ENCODE measurements at regions not wholly inside any gene's neighbourhood (a gene's known extent, or its start where the extent isn't known, plus 50 kb on each side); places are given as distances from the start of the nearest gene placed in this dataset.

DNA sequence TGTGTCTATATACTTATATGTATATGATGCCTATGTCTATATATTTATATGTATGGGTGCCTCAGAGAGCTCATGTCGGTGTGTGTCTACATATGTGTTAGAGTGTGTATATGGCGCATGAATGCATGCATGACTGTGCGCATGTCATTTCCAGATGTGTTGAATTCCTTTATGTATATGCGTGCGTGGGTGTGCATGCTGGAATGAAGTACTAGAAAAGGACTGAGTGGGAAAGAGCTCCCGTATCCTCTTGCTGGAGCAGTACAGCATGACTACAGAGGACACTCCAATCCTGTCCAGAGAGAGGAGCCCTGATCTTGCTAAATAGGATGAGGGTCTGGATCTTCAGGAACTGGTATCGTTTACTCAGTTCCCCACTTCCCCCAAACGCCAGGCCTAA is 56.8 kb upstream of the LRPPRC start:
- H3K9ac ChIP-seq (ENCODE audit: control insufficient read depth, insufficient read depth, low read length) = no peak overlapping the region
- H3K27me3 ChIP-seq (replicated peaks in 1 of 2; ENCODE audit: control insufficient read depth in 2 of 2, insufficient read depth in 2 of 2, low read length in 1 of 2) = no peaks in the 10 kb centered on the region; a peak in 1 of 4 replicates
- WGBS (ENCODE audit: insufficient coverage, insufficient replicate concordance, low lambda C conversion rate, missing lambda C conversion rate) = 53% methylated on average over 8 of the region's 8 CpGs
- H3K9me3 ChIP-seq (replicated peaks; ENCODE audit: control insufficient read depth, insufficient read depth, low read length) = no peaks in the 10 kb centered on the region
- H3K27ac ChIP-seq (ENCODE audit: control insufficient read depth, insufficient read depth) = no peak overlapping the region
- intact Hi-C loops (cut with micrococcal nuclease; ENCODE audit: unreplicated experiment) (no loop called here), in situ Hi-C loops (cut with MboI) (no loop called here)
- no peaks in the 10 kb centered on the region for H3K4me1 ChIP-seq (ENCODE audit: control insufficient read depth, insufficient read depth, low read length)
- ChIA-PET RAD21 (ENCODE audit: unreplicated experiment) (interaction anchor here (1.0 kb wide), 1 partner anchor 8 kb away, joined by 4 read pairs; no protein-coding TSS in a partner anchor), SMC1A (ENCODE audit: uncharacterized antibody, unreplicated experiment) (interaction anchor here (0.5 to 1.2 kb wide), 4 partner anchors 9 to 190 kb away, joined by 3 to 5 read pairs (median 4); no protein-coding TSS in a partner anchor), POLR2A (no interaction called here), CTCF (interaction anchor here (1.3 to 1.4 kb wide), 2 partner anchors 8 to 34 kb away, joined by 3 to 4 read pairs; no protein-coding TSS in a partner anchor)
- no peaks in the 10 kb centered on the region for H3K79me2 ChIP-seq (ENCODE audit: control insufficient read depth, insufficient read depth, low read length)
- no peak for TF ChIP-seq RAD21 (IDR thresholded peaks at IDR 0.05; ENCODE audit: insufficient read depth, low read depth, low read length)
- TF ChIP-seq RBBP5 (conservative IDR thresholded peaks at IDR 0.05) = no peak
- H2AFZ ChIP-seq (ENCODE audit: control insufficient read depth, low read depth, low read length) = no peak overlapping the region
- DNase-seq (ENCODE audit: low read depth, low spot score) = no peak
- FAIRE-seq = no peak
- no TSS peak for BruUV-seq (replicated peaks)
- no peaks in the 10 kb centered on the region for H4K20me1 ChIP-seq (ENCODE audit: control insufficient read depth, insufficient read depth)
- H3K36me3 ChIP-seq (ENCODE audit: control insufficient read depth in 2 of 2, insufficient read depth in 2 of 2, low read length in 1 of 2) = no peaks in the 10 kb centered on the region
- H3K4me2 ChIP-seq (ENCODE audit: control insufficient read depth, insufficient read depth) = no peak overlapping the region
- H3K4me3 ChIP-seq = no peak overlapping the region
- no peak for ATAC-seq

DNA sequence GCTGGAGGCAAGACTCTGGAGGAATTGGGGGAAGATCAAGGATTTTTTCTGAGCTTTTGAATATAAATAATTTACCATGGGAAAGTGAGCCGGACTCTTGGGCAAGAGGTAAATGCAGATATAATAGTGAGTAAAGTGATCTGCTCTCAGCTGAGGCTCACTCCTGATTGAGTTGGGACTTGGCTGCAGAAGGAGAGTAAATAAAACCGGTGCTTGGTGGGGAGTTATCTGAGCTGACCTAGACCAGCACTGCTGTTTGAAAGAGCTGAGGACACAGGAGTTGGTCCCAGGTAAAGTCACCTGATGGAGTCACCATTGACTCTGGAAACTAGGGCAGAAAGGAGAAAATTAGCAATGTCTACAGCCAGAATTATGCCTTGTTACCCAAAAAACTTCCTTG is 57.3 kb upstream of the LRPPRC start:
- ChIA-PET RAD21 (ENCODE audit: unreplicated experiment) (no interaction called here), SMC1A (ENCODE audit: uncharacterized antibody, unreplicated experiment) (interaction anchor here (0.8 to 1.2 kb wide), 4 partner anchors 9 to 425 kb away, joined by 3 to 5 read pairs (median 4); no protein-coding TSS in a partner anchor), POLR2A (no interaction called here), CTCF (interaction anchor here (1.3 to 1.4 kb wide), 2 partner anchors 9 to 34 kb away, joined by 3 to 4 read pairs; no protein-coding TSS in a partner anchor)
- Histone ChIP-seq H4K20me1 (ENCODE audit: control insufficient read depth, insufficient read depth) (no peaks in the 10 kb centered on the region), H3K4me1 (ENCODE audit: control insufficient read depth, insufficient read depth, low read length) (no peaks in the 10 kb centered on the region), H3K4me3 (no peak overlapping the region), H3K9me3 (replicated peaks; ENCODE audit: control insufficient read depth, insufficient read depth, low read length) (no peaks in the 10 kb centered on the region), H2AFZ (ENCODE audit: control insufficient read depth, low read depth, low read length) (no peak overlapping the region), H3K4me2 (ENCODE audit: control insufficient read depth, insufficient read depth) (no peak overlapping the region), H3K9ac (ENCODE audit: control insufficient read depth, insufficient read depth, low read length) (no peak overlapping the region), H3K79me2 (ENCODE audit: control insufficient read depth, insufficient read depth, low read length) (no peaks in the 10 kb centered on the region), H3K27me3 (replicated peaks in 1 of 2; ENCODE audit: control insufficient read depth in 2 of 2, insufficient read depth in 2 of 2, low read length in 1 of 2) (no peaks in the 10 kb centered on the region; a peak in 1 of 4 replicates), H3K36me3 (ENCODE audit: control insufficient read depth in 2 of 2, insufficient read depth in 2 of 2, low read length in 1 of 2) (no peaks in the 10 kb centered on the region), H3K27ac (ENCODE audit: control insufficient read depth, insufficient read depth) (no peak overlapping the region)
- intact Hi-C loops (cut with micrococcal nuclease; ENCODE audit: unreplicated experiment) = no loop called here
- ATAC-seq (no peak), FAIRE-seq (no peak), DNase-seq (ENCODE audit: low read depth, low spot score) (no peak)
- in situ Hi-C loops (cut with MboI) = no loop called here
- no TSS peak for BruUV-seq (replicated peaks)
- WGBS (ENCODE audit: insufficient coverage, insufficient replicate concordance, low lambda C conversion rate, missing lambda C conversion rate) = 44% methylated on average over 2 of the region's 2 CpGs
- TF ChIP-seq, protein P1, sequence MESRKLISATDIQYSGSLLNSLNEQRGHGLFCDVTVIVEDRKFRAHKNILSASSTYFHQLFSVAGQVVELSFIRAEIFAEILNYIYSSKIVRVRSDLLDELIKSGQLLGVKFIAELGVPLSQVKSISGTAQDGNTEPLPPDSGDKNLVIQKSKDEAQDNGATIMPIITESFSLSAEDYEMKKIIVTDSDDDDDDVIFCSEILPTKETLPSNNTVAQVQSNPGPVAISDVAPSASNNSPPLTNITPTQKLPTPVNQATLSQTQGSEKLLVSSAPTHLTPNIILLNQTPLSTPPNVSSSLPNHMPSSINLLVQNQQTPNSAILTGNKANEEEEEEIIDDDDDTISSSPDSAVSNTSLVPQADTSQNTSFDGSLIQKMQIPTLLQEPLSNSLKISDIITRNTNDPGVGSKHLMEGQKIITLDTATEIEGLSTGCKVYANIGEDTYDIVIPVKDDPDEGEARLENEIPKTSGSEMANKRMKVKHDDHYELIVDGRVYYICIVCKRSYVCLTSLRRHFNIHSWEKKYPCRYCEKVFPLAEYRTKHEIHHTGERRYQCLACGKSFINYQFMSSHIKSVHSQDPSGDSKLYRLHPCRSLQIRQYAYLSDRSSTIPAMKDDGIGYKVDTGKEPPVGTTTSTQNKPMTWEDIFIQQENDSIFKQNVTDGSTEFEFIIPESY (IDR thresholded peaks at IDR 0.05) = no peak
- TF ChIP-seq ZSCAN29 (IDR thresholded peaks at IDR 0.05) (no peak), KLF5 (IDR thresholded peaks at IDR 0.05; ENCODE audit: partially characterized antibody) (no peak), NFIC (IDR thresholded peaks at IDR 0.05; ENCODE audit: low read depth, low read length) (no peak), EGR1 (IDR thresholded peaks at IDR 0.05; ENCODE audit: borderline replicate concordance in 1 of 2, low read depth in 2 of 2, low read length in 2 of 2) (no peak)
- TF ChIP-seq, protein P2, sequence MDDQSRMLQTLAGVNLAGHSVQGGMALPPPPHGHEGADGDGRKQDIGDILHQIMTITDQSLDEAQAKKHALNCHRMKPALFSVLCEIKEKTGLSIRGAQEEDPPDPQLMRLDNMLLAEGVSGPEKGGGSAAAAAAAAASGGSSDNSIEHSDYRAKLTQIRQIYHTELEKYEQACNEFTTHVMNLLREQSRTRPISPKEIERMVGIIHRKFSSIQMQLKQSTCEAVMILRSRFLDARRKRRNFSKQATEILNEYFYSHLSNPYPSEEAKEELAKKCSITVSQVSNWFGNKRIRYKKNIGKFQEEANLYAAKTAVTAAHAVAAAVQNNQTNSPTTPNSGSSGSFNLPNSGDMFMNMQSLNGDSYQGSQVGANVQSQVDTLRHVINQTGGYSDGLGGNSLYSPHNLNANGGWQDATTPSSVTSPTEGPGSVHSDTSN (IDR thresholded peaks at IDR 0.05; ENCODE audit: insufficient replicate concordance, low read depth, low read length) = no peak
- TF ChIP-seq, protein P3, sequence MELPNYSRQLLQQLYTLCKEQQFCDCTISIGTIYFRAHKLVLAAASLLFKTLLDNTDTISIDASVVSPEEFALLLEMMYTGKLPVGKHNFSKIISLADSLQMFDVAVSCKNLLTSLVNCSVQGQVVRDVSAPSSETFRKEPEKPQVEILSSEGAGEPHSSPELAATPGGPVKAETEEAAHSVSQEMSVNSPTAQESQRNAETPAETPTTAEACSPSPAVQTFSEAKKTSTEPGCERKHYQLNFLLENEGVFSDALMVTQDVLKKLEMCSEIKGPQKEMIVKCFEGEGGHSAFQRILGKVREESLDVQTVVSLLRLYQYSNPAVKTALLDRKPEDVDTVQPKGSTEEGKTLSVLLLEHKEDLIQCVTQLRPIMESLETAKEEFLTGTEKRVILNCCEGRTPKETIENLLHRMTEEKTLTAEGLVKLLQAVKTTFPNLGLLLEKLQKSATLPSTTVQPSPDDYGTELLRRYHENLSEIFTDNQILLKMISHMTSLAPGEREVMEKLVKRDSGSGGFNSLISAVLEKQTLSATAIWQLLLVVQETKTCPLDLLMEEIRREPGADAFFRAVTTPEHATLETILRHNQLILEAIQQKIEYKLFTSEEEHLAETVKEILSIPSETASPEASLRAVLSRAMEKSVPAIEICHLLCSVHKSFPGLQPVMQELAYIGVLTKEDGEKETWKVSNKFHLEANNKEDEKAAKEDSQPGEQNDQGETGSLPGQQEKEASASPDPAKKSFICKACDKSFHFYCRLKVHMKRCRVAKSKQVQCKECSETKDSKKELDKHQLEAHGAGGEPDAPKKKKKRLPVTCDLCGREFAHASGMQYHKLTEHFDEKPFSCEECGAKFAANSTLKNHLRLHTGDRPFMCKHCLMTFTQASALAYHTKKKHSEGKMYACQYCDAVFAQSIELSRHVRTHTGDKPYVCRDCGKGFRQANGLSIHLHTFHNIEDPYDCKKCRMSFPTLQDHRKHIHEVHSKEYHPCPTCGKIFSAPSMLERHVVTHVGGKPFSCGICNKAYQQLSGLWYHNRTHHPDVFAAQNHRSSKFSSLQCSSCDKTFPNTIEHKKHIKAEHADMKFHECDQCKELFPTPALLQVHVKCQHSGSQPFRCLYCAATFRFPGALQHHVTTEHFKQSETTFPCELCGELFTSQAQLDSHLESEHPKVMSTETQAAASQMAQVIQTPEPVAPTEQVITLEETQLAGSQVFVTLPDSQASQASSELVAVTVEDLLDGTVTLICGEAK (IDR thresholded peaks at IDR 0.05; ENCODE audit: borderline replicate concordance) = no peak
